T-cell (primary cell): ENCODE measurements at regions not wholly inside any gene's neighbourhood (a gene's known extent, or its start where the extent isn't known, plus 50 kb on each side); places are given as distances from the start of the nearest gene placed in this dataset.
A peak's percentile ranks its signal among the peaks of the same experiment; 100 is the strongest.

Source experiments
- ATAC-seq, 4 experiments: fragments of 200-7000 bp in 3 of 4; fragments of 150-1000 bp in 1 of 4; cut with Tn5 transposase; replicated peaks in 1 of 4; 1 replicate in 3 of 4; 2 replicates in 1 of 4; pipeline ENCODE4 v1.10.0; 2021; ENCODE audit warnings: moderate library complexity in 3 of 4, mild to moderate bottlenecking in 2 of 4, moderate number of reproducible peaks in 1 of 4
- CTCF ChIA-PET, 2 donors: fragments of 300-600 bp; sonication (Branson Sonifier 250); formaldehyde crosslinking; loops; one replicate each; lab custom pipeline; 2022; ENCODE audit warnings: antibody characterized with exemption in 2 of 2; lab: Charles Lee
- POLR2A ChIA-PET, 2 donors: fragments of 300-600 bp; sonication (Branson Sonifier 250); formaldehyde crosslinking; loops; one replicate each; lab custom pipeline; 2022; ENCODE audit warnings: antibody characterized with exemption in 2 of 2; lab: Charles Lee
- DNase-seq, 35 experiments: peaks; one replicate each; pipeline versions ENCODE4 v3.0.0 to v3.0.0-alpha.2; 2013 to 2023
- H3K27ac ChIP-seq: one replicate; pipeline ENCODE4 v1.5.1; 2013; ENCODE audit warnings: low read length
- H3K27me3 ChIP-seq, 2 experiments: replicated peaks in 1 of 2; 1 replicate in 1 of 2; 2 replicates in 1 of 2; pipeline versions ENCODE4 v1.6.1 to v1.7.0; 2013; ENCODE audit warnings: low read length in 1 of 2, mixed read lengths in 1 of 2; ENCODE audit not compliant: control insufficient read depth in 2 of 2, insufficient read depth in 2 of 2; ENCODE audit errors: extremely low read depth in 1 of 2
- H3K36me3 ChIP-seq, 2 donors: 1 replicate in 1 of 2; 2 replicates in 1 of 2; pipeline versions ENCODE4 v1.6.1 to v1.7.0; 2013; ENCODE audit warnings: low read length in 1 of 2; ENCODE audit not compliant: control insufficient read depth in 2 of 2, insufficient read depth in 1 of 2; ENCODE audit errors: extremely low read depth in 1 of 2
- H3K4me1 ChIP-seq, 2 experiments: 1 replicate in 1 of 2; 2 replicates in 1 of 2; pipeline versions ENCODE4 v1.6.1 to v1.7.0; 2013; ENCODE audit warnings: low read length in 2 of 2, mixed read lengths in 1 of 2; ENCODE audit not compliant: insufficient read depth in 2 of 2, control insufficient read depth in 1 of 2; ENCODE audit errors: extremely low read depth in 1 of 2
- H3K4me3 ChIP-seq, 2 donors: 1 replicate in 1 of 2; 2 replicates in 1 of 2; pipeline versions ENCODE4 v1.5.1 to v1.7.0; 2013; ENCODE audit warnings: mild to moderate bottlenecking in 2 of 2, low read length in 1 of 2, moderate library complexity in 1 of 2; ENCODE audit not compliant: control insufficient read depth in 1 of 2; ENCODE audit errors: extremely low read depth in 1 of 2
- H3K9me3 ChIP-seq: 2 replicates; pipeline ENCODE4 v1.7.0; 2013
- H3K27ac Mint-ChIP-seq, 2 donors: one replicate each; pipeline ENCODE4 v1.8.0; 2020 to 2021; ENCODE audit warnings: mild to moderate bottlenecking in 2 of 2, mixed read lengths in 2 of 2
- H3K27me3 Mint-ChIP-seq, 2 donors: one replicate each; pipeline ENCODE4 v1.8.0; 2021 to 2022; ENCODE audit warnings: mixed read lengths in 2 of 2
- H3K36me3 Mint-ChIP-seq: one replicate; pipeline ENCODE4 v1.8.0; 2021; ENCODE audit warnings: mixed read lengths
- H3K4me1 Mint-ChIP-seq, 3 donors: one replicate each; pipeline ENCODE4 v1.8.0; 2020 to 2022; ENCODE audit warnings: mixed read lengths in 3 of 3, mild to moderate bottlenecking in 1 of 3
- H3K4me3 Mint-ChIP-seq, 3 donors: one replicate each; pipeline ENCODE4 v1.8.0; 2020 to 2022; ENCODE audit warnings: mild to moderate bottlenecking in 3 of 3, mixed read lengths in 3 of 3, moderate library complexity in 3 of 3
- H3K9me3 Mint-ChIP-seq, 3 donors: one replicate each; pipeline ENCODE4 v1.8.0; 2020 to 2022; ENCODE audit warnings: mixed read lengths in 3 of 3
- WGBS: methylation state at CpG from one replicate; pipeline ENCODE4 v1.1.5; 2013; ENCODE audit warnings: missing lambda C conversion rate; ENCODE audit not compliant: insufficient coverage; 5-methylcytosine and 5-hydroxymethylcytosine counted together

DNA sequence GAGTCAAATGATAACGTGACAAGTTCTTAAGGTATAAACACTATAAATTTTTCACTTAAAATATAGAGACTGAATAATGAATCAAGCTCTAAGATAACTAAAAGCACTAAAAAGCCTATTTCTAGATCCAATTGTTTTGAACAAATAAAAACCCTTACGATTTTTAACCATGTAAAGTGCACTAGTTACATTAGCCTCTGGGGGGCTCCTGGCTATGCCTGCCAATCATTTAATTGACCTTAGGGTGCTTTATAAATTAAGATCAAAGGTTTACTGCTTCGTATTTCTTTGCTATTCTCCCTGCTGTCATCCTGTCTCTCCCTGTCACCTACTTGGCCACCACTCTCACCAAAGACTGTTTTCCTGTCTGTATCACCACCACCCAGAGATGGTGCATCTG, 133.4 kb downstream of the ESM1 start:
- Mint-ChIP-seq H3K27ac (no peak overlapping the region), H3K36me3 (no peaks in the 10 kb centered on the region), H3K4me1 (no peaks in the 10 kb centered on the region), H3K4me3 (no peak overlapping the region), H3K27me3 (peaks cover 22 to 23% of the 10 kb centered on the region in 2 donors), H3K9me3 (peaks cover 0 to 6% (median 5%) of the 10 kb centered on the region in 3 donors)
- ATAC-seq = no peak
- CTCF ChIA-PET = interaction anchor here in 1 of 2 donors (1.0 kb wide), 1 partner anchor 335 kb away, joined by 3 read pairs; no protein-coding TSS in a partner anchor
- peaks cover 0 to 9% of the 10 kb centered on the region in 2 experiments for H3K27me3 ChIP-seq
- DNase-seq = no peak
- H3K36me3 ChIP-seq = no peaks in the 10 kb centered on the region
- WGBS = no CpG with 5 or more reads among the region's 3 CpGs
- peaks cover 3% of the 10 kb centered on the region for H3K9me3 ChIP-seq
- no peak overlapping the region for H3K4me3 ChIP-seq
- no peak overlapping the region for H3K27ac ChIP-seq
- POLR2A ChIA-PET = interaction anchor here in 1 of 2 donors (0.5 kb wide), 1 partner anchor 15 kb away, joined by 3 read pairs; no protein-coding TSS in a partner anchor
- no peaks in the 10 kb centered on the region for H3K4me1 ChIP-seq

DNA sequence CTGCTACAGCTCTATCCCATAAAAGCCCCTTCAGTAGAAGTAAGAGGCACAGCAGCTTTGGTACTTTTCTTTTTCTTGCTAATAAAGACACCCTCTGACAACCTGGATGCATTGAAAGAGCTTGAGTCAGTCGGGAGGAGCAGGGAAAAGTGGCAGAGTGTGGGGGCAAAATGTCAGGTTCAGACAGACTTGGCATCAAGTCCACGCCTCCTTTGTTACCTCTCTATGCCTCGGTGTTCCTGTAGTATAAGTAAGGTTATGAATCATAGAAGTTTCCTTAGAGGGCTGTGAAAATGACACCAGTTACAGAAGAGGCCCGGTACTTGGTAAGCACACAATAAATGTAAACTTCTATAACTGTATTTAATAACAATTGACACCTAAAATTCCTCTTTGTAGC, 133.9 kb downstream of the ESM1 start:
- Mint-ChIP-seq H3K27ac (no peak overlapping the region), H3K4me3 (no peak overlapping the region), H3K9me3 (peaks cover 0 to 4% (median 4%) of the 10 kb centered on the region in 3 donors), H3K4me1 (no peaks in the 10 kb centered on the region), H3K36me3 (no peaks in the 10 kb centered on the region), H3K27me3 (peaks cover 22 to 23% of the 10 kb centered on the region in 2 donors)
- WGBS = no CpG with 5 or more reads among the region's 4 CpGs
- no peaks in the 10 kb centered on the region for H3K4me1 ChIP-seq
- DNase-seq = no peak
- POLR2A ChIA-PET = interaction anchor here in 1 of 2 donors (0.5 kb wide), 1 partner anchor 16 kb away, joined by 3 read pairs; no protein-coding TSS in a partner anchor
- no peaks in the 10 kb centered on the region for H3K9me3 ChIP-seq
- no peak overlapping the region for H3K27ac ChIP-seq
- no peak for ATAC-seq
- no peak overlapping the region for H3K4me3 ChIP-seq
- H3K27me3 ChIP-seq = peaks cover 0 to 5% of the 10 kb centered on the region in 2 experiments
- CTCF ChIA-PET = interaction anchor here in 1 of 2 donors (1.0 kb wide), 1 partner anchor 335 kb away, joined by 3 read pairs; no protein-coding TSS in a partner anchor
- H3K36me3 ChIP-seq = no peaks in the 10 kb centered on the region

DNA sequence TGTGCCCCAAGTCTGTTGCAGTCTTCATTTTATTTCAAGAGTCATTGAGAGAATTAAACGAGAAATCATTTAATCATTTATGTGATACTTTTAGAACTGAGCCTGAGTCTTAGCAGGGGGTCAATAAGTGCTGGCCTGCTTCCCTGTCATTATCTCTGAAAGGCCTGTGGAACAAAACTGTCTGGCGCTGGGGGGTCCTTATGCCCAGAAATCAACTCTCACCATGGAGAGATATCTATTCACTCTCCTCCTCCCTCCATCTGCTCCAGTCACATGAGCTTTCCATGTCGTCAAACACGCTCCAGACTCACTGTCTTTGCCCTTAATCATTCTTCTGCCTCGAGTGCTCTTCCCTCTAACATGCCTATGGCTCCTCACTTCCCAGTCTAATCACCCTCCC, 136.8 kb downstream of the ESM1 start:
- ATAC-seq = no peak
- Histone ChIP-seq H3K27me3 (peaks cover 0 to 5% of the 10 kb centered on the region in 2 experiments), H3K4me1 (no peaks in the 10 kb centered on the region), H3K9me3 (no peaks in the 10 kb centered on the region), H3K36me3 (no peaks in the 10 kb centered on the region), H3K27ac (no peak overlapping the region), H3K4me3 (no peak overlapping the region)
- Mint-ChIP-seq H3K27ac (no peak overlapping the region), H3K4me3 (no peak overlapping the region), H3K9me3 (no peaks in the 10 kb centered on the region), H3K4me1 (peaks cover 4 to 6% (median 6%) of the 10 kb centered on the region in 3 donors), H3K27me3 (peaks cover 15 to 16% of the 10 kb centered on the region in 2 donors), H3K36me3 (no peaks in the 10 kb centered on the region)
- DNase-seq = no peak
- WGBS = 100% methylated on average over 3 of the region's 5 CpGs
- ChIA-PET POLR2A (no interaction called here), CTCF (interaction anchor here (1.0 to 1.1 kb wide), 2 partner anchors 19 to 332 kb away, joined by 3 read pairs; no protein-coding TSS in a partner anchor)

DNA sequence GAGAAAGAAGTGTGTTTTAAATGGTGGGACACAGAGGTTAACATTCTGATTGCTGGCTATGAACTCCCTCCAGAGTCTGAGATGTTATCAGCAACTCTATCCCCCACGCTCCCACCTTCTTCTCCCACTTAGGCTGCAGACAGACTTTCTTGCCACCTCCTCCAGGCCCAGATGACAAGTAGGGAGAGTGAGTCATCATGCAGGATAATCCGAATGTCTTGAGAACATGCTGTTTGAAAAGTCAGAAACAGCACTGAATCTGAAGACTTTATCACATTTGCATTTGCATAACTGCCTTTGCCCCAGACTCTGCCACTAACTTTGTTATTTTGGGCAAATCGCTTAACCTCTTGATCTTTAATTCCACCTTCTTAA, 139.8 kb downstream of the ESM1 start:
- Mint-ChIP-seq H3K4me1 (peaks cover 4 to 6% (median 6%) of the 10 kb centered on the region in 3 donors), H3K9me3 (no peaks in the 10 kb centered on the region), H3K36me3 (no peaks in the 10 kb centered on the region), H3K27me3 (peaks cover 13 to 14% of the 10 kb centered on the region in 2 donors), H3K27ac (no peak overlapping the region), H3K4me3 (no peak overlapping the region)
- ChIA-PET CTCF (interaction anchor here (0.5 to 3.7 kb wide), 27 partner anchors 9 to 602 kb away, joined by 3 to 91 read pairs (median 4); partner anchors contain the start of genes SNX18 (in 2 of the 2), ARL15 (in 1 of the 2) and GPX8 (in 1 of the 2)), POLR2A (interaction anchor here in 1 of 2 donors (0.5 to 0.6 kb wide), 2 partner anchors 24 to 623 kb away, joined by 3 read pairs; no protein-coding TSS in a partner anchor)
- H3K27ac ChIP-seq = no peak overlapping the region
- 100% methylated on average over 1 of the region's 3 CpGs for WGBS
- H3K9me3 ChIP-seq = no peaks in the 10 kb centered on the region
- H3K27me3 ChIP-seq = peaks cover 0 to 5% of the 10 kb centered on the region in 2 experiments
- no peak for ATAC-seq
- no peak for DNase-seq
- no peaks in the 10 kb centered on the region for H3K4me1 ChIP-seq
- no peak overlapping the region for H3K4me3 ChIP-seq
- no peaks in the 10 kb centered on the region for H3K36me3 ChIP-seq

DNA sequence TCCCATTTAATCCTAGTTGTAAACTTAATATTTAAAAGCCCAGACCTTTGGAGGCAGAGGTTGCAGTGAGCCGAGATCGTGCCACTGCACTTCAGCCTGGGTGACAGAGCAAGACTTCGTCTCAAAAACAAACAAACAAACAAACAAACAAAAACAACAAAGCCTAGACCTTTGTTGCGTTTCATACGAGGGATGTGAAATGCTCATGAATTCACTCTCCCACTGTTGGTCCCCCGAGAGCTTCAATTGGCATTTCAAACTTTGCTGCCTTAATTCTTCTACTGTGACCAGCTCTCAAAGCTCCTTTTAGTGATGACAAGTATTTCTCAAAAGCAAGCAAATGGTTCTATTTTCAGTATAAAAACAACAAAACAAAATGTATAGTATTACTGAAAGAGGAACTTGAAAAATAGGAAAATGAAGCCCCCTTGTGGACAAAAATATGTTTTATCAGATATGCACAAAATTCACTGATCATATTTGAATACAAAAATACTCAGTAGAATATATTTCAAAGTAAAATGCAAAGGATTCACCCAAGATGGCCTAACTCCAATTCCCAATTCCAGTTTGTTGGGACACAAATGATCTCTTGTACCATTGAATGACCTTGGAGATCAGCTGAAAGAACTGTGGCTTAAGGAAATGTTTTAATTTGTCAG, 140.4 kb downstream of the ESM1 start:
- Histone ChIP-seq H3K36me3 (no peaks in the 10 kb centered on the region), H3K27me3 (peaks cover 0 to 5% of the 10 kb centered on the region in 2 experiments), H3K4me3 (no peak overlapping the region), H3K9me3 (no peaks in the 10 kb centered on the region), H3K4me1 (no peaks in the 10 kb centered on the region), H3K27ac (no peak overlapping the region)
- peaks cover 9 to 11% of the 10 kb centered on the region in 2 donors for H3K27me3 Mint-ChIP-seq
- ATAC-seq = peak; percentile 44 to 60 (median 51)
- ChIA-PET POLR2A (interaction anchor here (0.5 to 0.6 kb wide), 6 partner anchors 25 to 623 kb away, joined by 3 to 7 read pairs (median 4); no protein-coding TSS in a partner anchor), CTCF (interaction anchor here (0.5 to 3.7 kb wide), 38 partner anchors 9 to 969 kb away, joined by 3 to 91 read pairs (median 3); partner anchors contain the start of genes SNX18 (in 2 of the 2), ARL15 (in 1 of the 2) and GPX8 (in 1 of the 2))
- peaks cover 4 to 6% (median 6%) of the 10 kb centered on the region in 3 donors for H3K4me1 Mint-ChIP-seq
- peak overlapping the region; percentile 9 to 66 for H3K27ac Mint-ChIP-seq
- WGBS = 63% methylated on average over 3 of the region's 6 CpGs
- no peaks in the 10 kb centered on the region for H3K36me3 Mint-ChIP-seq
- peak overlapping the region; percentile 26 to 47 (median 40) for H3K4me3 Mint-ChIP-seq
- DNase-seq = peak in 1 of 35 experiments; percentile 72
- no peaks in the 10 kb centered on the region for H3K9me3 Mint-ChIP-seq

DNA sequence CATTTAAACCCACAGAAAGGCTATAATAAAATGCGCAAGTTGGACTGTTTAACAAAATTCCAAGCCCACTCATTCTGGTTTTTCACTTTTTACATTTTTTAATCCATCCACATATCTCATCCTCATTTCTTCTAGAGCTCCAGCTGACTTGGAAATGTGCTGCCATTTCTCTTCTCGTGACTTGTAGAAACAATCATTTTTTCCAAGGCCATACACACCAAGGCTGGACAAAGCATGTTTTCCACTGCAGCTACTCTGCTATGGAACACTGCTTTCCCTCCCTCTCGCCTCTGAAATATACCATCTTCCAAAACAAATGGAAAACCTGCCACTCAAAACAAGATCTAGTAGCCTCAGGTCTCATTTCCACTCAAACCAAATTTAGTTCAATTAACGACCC, 141.1 kb downstream of the ESM1 start:
- POLR2A ChIA-PET = interaction anchor here in 1 of 2 donors (0.5 kb wide), 1 partner anchor 363 kb away, joined by 7 read pairs; no protein-coding TSS in a partner anchor
- DNase-seq (no peak), ATAC-seq (no peak)
- 88% methylated on average over 3 of the region's 4 CpGs for WGBS
- H3K27ac ChIP-seq = no peak overlapping the region
- H3K4me1 ChIP-seq = no peaks in the 10 kb centered on the region
- H3K9me3 Mint-ChIP-seq = no peaks in the 10 kb centered on the region
- H3K36me3 Mint-ChIP-seq = no peaks in the 10 kb centered on the region
- H3K4me3 ChIP-seq = no peak overlapping the region
- H3K36me3 ChIP-seq = no peaks in the 10 kb centered on the region
- peaks cover 4 to 6% (median 6%) of the 10 kb centered on the region in 3 donors for H3K4me1 Mint-ChIP-seq
- H3K27me3 Mint-ChIP-seq = peaks cover 5 to 7% of the 10 kb centered on the region in 2 donors
- CTCF ChIA-PET = interaction anchor here (0.6 to 3.7 kb wide), 20 partner anchors 8 to 969 kb away, joined by 3 to 91 read pairs (median 4); partner anchors contain the start of genes SNX18 (in 2 of the 2) and GPX8 (in 1 of the 2)
- H3K4me3 Mint-ChIP-seq = no peak overlapping the region
- peaks cover 0 to 5% of the 10 kb centered on the region in 2 experiments for H3K27me3 ChIP-seq
- H3K27ac Mint-ChIP-seq = no peak overlapping the region
- H3K9me3 ChIP-seq = no peaks in the 10 kb centered on the region
